Sigmoid colon (tissue), 4 donors: ENCODE measurements at regions not wholly inside any gene's neighbourhood (a gene's known extent, or its start where the extent isn't known, plus 50 kb on each side); places are given as distances from the start of the nearest gene placed in this dataset.

Experiments
- EP300 ChIP-seq, 4 donors: sonication (generic); formaldehyde crosslinking; IDR thresholded peaks; one replicate each; pipeline ENCODE4 v1.6.1; 2017; ENCODE audit warnings: antibody characterized with exemption in 4 of 4
- POLR2A ChIP-seq, 2 donors: fragments of 450-650 bp; IDR thresholded peaks; one replicate each; pipeline ENCODE4 v1.6.1; 2016; ENCODE audit warnings: antibody characterized with exemption in 2 of 2, mild to moderate bottlenecking in 2 of 2, moderate library complexity in 2 of 2
- POLR2AphosphoS5 ChIP-seq, 4 donors: sonication (generic); formaldehyde crosslinking; IDR thresholded peaks; one replicate each; pipeline ENCODE4 v1.6.1; 2017; ENCODE audit warnings: antibody characterized with exemption in 4 of 4
- TF ChIP-seq, protein P1 (sequence below), 4 experiments: fragments of 450-650 bp in 3 of 4; fragments of 200-600 bp in 1 of 4; IDR thresholded peaks; one replicate each; pipeline ENCODE4 v1.5.1; 2016 to 2019; ENCODE audit warnings: antibody characterized with exemption in 4 of 4, mild to moderate bottlenecking in 3 of 4, moderate library complexity in 2 of 4

DNA sequence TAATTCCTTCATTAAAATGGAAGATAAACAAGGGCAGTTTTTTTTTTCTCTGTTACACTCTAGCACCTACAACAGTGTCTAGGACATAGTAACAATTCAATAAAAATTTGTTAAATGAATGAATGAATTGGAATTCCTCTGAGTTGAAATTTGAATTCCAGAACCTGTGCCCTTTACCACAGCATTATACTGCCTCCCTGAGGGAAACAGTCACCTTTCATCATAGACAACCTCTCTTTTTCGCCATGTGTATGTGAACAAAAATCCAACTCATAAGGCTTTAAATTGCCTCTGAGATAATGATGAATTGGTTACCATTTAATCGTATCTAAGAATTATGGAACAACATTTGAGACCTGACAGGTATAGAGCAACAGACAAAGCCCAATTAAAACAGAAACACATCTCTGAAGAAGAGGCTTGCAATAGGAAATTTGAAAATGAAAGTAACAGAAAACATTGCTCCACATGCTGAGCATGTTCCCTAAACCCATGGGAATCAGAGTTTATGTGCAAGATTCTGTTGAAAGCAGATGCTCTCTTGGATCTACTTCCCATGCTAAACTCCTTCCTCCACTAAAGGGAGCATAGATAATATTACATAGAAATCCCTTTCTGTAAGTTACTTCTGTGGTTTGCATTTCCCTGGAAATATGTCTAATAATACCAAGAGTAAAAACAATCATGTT is 657.8 kb downstream of the GALC start:
- TF ChIP-seq, protein P1, sequence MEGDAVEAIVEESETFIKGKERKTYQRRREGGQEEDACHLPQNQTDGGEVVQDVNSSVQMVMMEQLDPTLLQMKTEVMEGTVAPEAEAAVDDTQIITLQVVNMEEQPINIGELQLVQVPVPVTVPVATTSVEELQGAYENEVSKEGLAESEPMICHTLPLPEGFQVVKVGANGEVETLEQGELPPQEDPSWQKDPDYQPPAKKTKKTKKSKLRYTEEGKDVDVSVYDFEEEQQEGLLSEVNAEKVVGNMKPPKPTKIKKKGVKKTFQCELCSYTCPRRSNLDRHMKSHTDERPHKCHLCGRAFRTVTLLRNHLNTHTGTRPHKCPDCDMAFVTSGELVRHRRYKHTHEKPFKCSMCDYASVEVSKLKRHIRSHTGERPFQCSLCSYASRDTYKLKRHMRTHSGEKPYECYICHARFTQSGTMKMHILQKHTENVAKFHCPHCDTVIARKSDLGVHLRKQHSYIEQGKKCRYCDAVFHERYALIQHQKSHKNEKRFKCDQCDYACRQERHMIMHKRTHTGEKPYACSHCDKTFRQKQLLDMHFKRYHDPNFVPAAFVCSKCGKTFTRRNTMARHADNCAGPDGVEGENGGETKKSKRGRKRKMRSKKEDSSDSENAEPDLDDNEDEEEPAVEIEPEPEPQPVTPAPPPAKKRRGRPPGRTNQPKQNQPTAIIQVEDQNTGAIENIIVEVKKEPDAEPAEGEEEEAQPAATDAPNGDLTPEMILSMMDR (IDR thresholded peaks at IDR 0.05) = no peak
- TF ChIP-seq EP300 (IDR thresholded peaks at IDR 0.05) (no peak), POLR2A (IDR thresholded peaks at IDR 0.05) (no peak), POLR2AphosphoS5 (IDR thresholded peaks at IDR 0.05) (no peak)
